ENCODE measurements at regions not wholly inside any gene's neighbourhood (a gene's known extent, or its start where the extent isn't known, plus 50 kb on each side); places are given as distances from the start of the nearest gene placed in this dataset.

DNA sequence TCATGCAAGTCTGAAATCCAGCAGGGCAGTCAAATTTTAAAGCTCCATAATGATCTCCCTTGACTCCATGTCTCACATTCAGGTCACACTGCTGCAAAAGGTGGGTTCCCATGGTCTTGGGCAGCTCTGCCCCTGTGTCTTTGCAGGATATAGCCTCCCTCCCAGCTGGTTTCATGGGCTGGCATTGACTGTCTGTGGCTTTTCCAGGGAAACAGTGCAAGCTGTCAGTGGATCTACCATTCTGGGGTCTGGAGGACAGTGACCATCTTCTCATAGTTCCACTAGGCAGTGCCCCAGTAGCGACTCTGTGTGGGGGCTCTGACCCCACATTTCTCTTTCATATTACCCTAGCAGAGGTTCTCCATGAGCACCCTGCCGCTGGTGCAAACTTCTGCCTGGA is 220.6 kb upstream of the COPS8 start:
- TF ChIP-seq ZNF274 (IDR thresholded peaks at IDR 0.05; ENCODE audit: low read depth, low read length) (no peak), SUZ12 (IDR thresholded peaks at IDR 0.05; ENCODE audit: extremely low read depth, insufficient read depth, insufficient read length) (no peak)

All from NT2/D1 (cell line).